ENCODE measurements at regions not wholly inside any gene's neighbourhood (a gene's known extent, or its start where the extent isn't known, plus 50 kb on each side); places are given as distances from the start of the nearest gene placed in this dataset.

DNA sequence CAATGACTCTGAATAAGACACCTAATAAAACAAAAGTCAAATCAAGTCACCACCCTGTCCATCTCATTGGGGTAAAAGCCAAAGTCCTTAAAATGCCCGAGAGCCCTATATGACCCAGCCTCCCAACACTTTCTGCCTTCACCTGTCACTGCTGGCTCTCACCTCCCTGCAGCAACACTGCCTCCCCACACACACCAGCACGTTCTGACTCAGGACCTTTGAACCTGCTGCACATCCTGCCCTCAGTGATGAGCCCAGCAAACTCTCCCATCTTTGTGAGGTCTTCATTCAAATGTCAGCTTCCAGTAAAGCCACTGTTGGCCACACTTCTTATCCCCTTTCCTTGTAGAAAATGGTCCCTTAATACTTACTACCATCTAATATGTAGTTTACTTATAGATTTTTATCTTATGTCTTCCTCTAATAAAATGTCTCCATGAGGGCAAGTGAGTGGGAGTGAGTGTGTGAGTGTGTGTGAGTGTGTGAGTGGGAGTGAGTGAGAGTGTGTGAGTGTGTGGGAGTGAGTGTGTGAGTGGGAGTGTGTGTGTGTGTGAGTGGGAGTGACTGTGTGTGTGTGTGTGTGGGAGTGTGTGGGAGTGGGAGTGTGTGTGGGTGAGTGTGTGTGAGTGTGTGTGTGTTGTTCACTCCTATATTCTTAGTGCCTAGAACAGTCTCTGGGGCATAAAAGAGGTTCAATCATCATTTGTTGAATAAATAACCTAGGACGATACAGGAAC, 504.7 kb downstream of the EIPR1 start:
- WGBS (ENCODE audit: insufficient coverage, insufficient read length): no CpG with 5 or more reads among the region's 3 CpGs
- no peaks in the 10 kb centered on the region for H3K27me3 ChIP-seq (ENCODE audit: control insufficient read depth, insufficient read depth, low read length)
- no peaks in the 10 kb centered on the region for H3K4me1 ChIP-seq (ENCODE audit: control insufficient read depth, insufficient read depth, low read length)
- H3K27ac ChIP-seq (ENCODE audit: low read length): no peak overlapping the region
- no peak overlapping the region for H3K4me3 ChIP-seq (ENCODE audit: low read length)
- no peak for DNase-seq (ENCODE audit: low read depth, low spot score)
- H3K36me3 ChIP-seq (ENCODE audit: control insufficient read depth, insufficient read depth, low read length): no peaks in the 10 kb centered on the region
- peaks cover 3% of the 10 kb centered on the region; the same call in 1 of the 2 replicates for H3K9me3 ChIP-seq (ENCODE audit: control insufficient read depth, insufficient read depth, low read length)

DNA sequence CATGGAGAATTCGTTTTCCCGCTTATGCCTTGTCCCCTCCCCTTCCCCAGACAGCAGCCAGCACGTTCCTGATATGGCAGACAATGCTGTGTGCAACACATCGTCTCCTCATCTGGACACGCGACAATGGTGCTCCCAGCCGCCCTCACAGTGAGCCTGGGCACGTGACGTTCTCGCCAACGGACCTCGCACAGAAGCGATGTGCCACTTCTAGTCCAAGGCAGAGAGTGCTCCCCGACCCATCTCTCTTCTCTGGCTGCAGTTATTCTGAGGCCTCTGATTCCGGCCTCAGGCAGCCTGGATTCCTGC, 505.4 kb downstream of the EIPR1 start:
- no peak overlapping the region for H3K4me3 ChIP-seq (ENCODE audit: low read length)
- no peaks in the 10 kb centered on the region for H3K9me3 ChIP-seq (ENCODE audit: control insufficient read depth, insufficient read depth, low read length)

DNA sequence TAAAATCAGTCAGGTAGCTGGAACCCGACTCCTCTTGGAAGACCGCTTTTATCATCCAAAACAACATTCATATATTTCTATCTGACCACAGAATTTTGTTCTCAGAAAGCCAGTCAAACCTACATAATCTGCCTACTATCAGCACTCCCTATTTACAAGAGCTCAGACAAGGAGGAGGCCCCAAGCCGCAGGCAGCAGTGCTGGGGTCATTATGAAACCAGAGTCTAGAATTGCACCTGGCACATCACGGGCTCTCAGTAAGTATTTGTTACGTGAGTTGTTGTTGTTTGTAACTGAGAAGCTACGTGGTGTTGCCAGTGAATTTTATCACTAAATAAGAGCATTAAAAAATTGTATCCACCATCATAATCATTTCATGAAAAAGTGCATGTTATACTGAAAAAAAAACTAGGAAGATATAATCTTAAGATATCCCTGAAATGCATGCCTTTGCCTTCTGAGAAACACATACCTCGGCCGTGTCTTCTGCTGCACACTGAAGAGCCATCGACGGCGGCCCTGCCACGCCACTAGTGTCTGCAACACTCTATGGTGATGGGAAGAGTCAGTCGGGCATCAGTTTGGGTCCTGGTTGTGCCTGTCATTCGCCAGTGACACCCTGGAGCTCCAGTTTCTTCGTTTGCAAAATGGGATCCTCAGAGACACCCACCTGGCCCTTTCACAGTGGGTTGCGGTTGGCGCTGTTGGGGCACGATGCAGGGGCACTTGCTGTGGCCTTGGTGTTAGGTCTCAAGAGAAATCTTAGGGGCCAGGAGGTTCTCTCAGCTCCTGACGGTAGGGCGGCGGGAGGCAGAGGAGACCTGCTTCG, 505.9 kb downstream of the EIPR1 start:
- no peak for DNase-seq (ENCODE audit: low read depth, low spot score)

More for the DNA sequence above, 505.4 kb downstream of the EIPR1 start:
- no peak for DNase-seq (ENCODE audit: low read depth, low spot score)
- no CpG with 5 or more reads among the region's 15 CpGs for WGBS (ENCODE audit: insufficient coverage, insufficient read length)
- H3K4me1 ChIP-seq (ENCODE audit: control insufficient read depth, insufficient read depth, low read length): no peaks in the 10 kb centered on the region
- H3K27ac ChIP-seq (ENCODE audit: low read length): no peak overlapping the region
- H3K27me3 ChIP-seq (ENCODE audit: control insufficient read depth, insufficient read depth, low read length): no peaks in the 10 kb centered on the region
- no peaks in the 10 kb centered on the region for H3K36me3 ChIP-seq (ENCODE audit: control insufficient read depth, insufficient read depth, low read length)

DNA sequence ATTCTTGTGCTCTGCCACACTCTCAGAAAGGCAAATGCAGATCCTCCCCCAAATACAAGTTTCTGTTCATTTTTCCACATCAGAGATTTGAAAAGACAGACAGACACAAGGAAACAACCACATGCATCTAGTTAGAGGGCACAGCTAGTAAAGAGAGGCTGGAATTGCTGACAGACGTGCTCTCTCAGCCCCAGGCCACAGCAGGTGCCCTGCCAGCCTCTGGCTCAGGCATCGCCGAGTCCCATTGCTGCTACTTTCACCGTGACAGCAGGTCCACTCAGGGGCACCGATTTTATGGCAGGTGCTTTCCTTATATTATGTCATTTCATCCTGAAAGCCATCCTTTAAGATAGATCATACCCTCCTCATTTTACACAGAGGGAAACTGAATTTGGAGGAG, 507.5 kb downstream of the EIPR1 start:
- no peaks in the 10 kb centered on the region for H3K4me1 ChIP-seq (ENCODE audit: control insufficient read depth, insufficient read depth, low read length)
- no peaks in the 10 kb centered on the region for H3K36me3 ChIP-seq (ENCODE audit: control insufficient read depth, insufficient read depth, low read length)
- no peak overlapping the region for H3K4me3 ChIP-seq (ENCODE audit: low read length)
- no peaks in the 10 kb centered on the region for H3K9me3 ChIP-seq (ENCODE audit: control insufficient read depth, insufficient read depth, low read length)
- WGBS (ENCODE audit: insufficient coverage, insufficient read length): no CpG with 5 or more reads among the region's 5 CpGs
- H3K27ac ChIP-seq (ENCODE audit: low read length): no peak overlapping the region
- no peaks in the 10 kb centered on the region for H3K27me3 ChIP-seq (ENCODE audit: control insufficient read depth, insufficient read depth, low read length)
- no peak for DNase-seq (ENCODE audit: low read depth, low spot score)

More for the DNA sequence above, 505.9 kb downstream of the EIPR1 start:
- no peaks in the 10 kb centered on the region for H3K4me1 ChIP-seq (ENCODE audit: control insufficient read depth, insufficient read depth, low read length)
- WGBS (ENCODE audit: insufficient coverage, insufficient read length): no CpG with 5 or more reads among the region's 22 CpGs
- no peaks in the 10 kb centered on the region for H3K36me3 ChIP-seq (ENCODE audit: control insufficient read depth, insufficient read depth, low read length)
- no peak overlapping the region for H3K27ac ChIP-seq (ENCODE audit: low read length)
- H3K9me3 ChIP-seq (ENCODE audit: control insufficient read depth, insufficient read depth, low read length): no peaks in the 10 kb centered on the region
- no peak overlapping the region for H3K4me3 ChIP-seq (ENCODE audit: low read length)
- H3K27me3 ChIP-seq (ENCODE audit: control insufficient read depth, insufficient read depth, low read length): no peaks in the 10 kb centered on the region

DNA sequence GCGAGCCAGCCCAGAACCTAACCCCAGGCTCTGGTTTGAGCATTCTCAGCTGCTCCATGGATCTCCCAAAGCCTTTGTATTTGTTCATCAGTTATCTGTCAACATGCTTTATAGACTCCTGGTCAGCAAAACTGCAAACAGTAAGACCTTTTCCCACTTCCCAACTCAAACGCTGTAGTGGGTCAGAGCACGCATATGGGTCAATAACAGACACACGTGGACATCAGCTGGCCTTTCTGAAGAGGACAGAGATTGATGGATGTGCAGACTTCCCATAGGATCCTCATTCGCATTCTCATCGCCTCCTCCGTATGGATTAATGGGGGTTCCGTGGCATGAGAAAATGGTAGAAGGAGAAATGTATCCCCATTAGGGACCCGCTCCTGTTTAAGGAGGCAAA, 508.1 kb downstream of the EIPR1 start:
- H3K27me3 ChIP-seq (ENCODE audit: control insufficient read depth, insufficient read depth, low read length): no peaks in the 10 kb centered on the region
- WGBS (ENCODE audit: insufficient coverage, insufficient read length): no CpG with 5 or more reads among the region's 9 CpGs
- H3K36me3 ChIP-seq (ENCODE audit: control insufficient read depth, insufficient read depth, low read length): no peaks in the 10 kb centered on the region

DNA sequence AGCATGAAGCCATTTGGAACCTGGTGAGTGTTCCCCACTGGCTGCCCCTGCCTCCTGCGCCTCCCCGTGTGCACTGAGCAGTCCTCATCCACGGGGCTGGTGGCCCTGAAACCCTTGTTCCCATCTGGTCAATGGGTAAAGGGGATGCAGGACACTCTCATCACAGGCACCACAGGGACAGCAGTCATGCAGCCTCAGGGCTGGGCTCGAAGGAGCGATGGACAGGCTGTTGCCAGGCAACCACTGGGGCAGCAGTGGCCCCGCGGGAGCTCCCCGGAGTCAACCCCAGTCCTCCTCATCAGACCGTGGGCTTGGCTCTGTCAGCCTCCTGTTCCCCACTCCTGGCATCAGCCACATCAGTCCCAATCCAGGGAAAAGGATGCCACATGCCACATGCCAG, 509.5 kb downstream of the EIPR1 start:
- H3K4me1 ChIP-seq (ENCODE audit: control insufficient read depth, insufficient read depth, low read length): no peaks in the 10 kb centered on the region; the same call in 1 of the 2 replicates
- H3K27ac ChIP-seq (ENCODE audit: low read length): no peak overlapping the region
- H3K36me3 ChIP-seq (ENCODE audit: control insufficient read depth, insufficient read depth, low read length): no peaks in the 10 kb centered on the region
- no CpG with 5 or more reads among the region's 9 CpGs for WGBS (ENCODE audit: insufficient coverage, insufficient read length)
- no peaks in the 10 kb centered on the region for H3K9me3 ChIP-seq (ENCODE audit: control insufficient read depth, insufficient read depth, low read length)
- H3K4me3 ChIP-seq (ENCODE audit: low read length): no peak overlapping the region
- no peaks in the 10 kb centered on the region for H3K27me3 ChIP-seq (ENCODE audit: control insufficient read depth, insufficient read depth, low read length)
- no peak for DNase-seq (ENCODE audit: low read depth, low spot score)

More for the DNA sequence above, 508.1 kb downstream of the EIPR1 start:
- H3K4me1 ChIP-seq (ENCODE audit: control insufficient read depth, insufficient read depth, low read length): no peaks in the 10 kb centered on the region; the same call in 1 of the 2 replicates
- H3K9me3 ChIP-seq (ENCODE audit: control insufficient read depth, insufficient read depth, low read length): no peaks in the 10 kb centered on the region
- DNase-seq (ENCODE audit: low read depth, low spot score): no peak
- H3K4me3 ChIP-seq (ENCODE audit: low read length): no peak overlapping the region
- H3K27ac ChIP-seq (ENCODE audit: low read length): no peak overlapping the region

DNA sequence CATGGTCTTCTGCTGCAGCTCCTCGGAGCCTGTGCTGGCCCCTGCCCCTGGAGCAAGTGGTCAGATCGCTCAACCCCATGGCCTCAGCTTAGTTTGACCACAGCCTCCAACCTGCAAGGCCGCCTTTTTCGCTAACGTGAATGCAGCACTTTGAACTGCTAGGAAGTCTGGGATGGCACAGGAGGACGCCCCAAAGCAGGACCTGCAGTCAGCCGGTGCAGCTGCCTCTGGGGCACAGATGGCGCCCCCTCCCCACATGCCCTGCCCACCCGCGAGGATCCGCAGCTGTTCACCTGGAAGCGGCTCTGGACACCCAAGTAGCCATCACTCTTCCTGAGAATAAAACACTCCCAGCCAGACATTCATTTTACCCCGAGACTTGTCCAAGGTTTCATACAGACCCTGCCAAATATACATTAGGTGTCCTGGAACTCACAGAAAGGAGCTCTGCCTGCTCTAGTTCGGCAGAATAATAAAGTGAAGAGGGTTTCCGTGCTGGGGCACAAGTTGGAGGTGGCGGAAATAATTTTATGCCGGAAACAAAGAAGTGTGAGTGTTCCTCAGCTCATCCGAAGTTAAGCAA, 510.1 kb downstream of the EIPR1 start:
- WGBS (ENCODE audit: insufficient coverage, insufficient read length): no CpG with 5 or more reads among the region's 18 CpGs
- DNase-seq (ENCODE audit: low read depth, low spot score): no peak
- Histone ChIP-seq H3K36me3 (ENCODE audit: control insufficient read depth, insufficient read depth, low read length) (no peaks in the 10 kb centered on the region), H3K27ac (ENCODE audit: low read length) (no peak overlapping the region), H3K4me3 (ENCODE audit: low read length) (no peak overlapping the region), H3K4me1 (ENCODE audit: control insufficient read depth, insufficient read depth, low read length) (no peaks in the 10 kb centered on the region; the same call in 1 of the 2 replicates), H3K27me3 (ENCODE audit: control insufficient read depth, insufficient read depth, low read length) (no peaks in the 10 kb centered on the region), H3K9me3 (ENCODE audit: control insufficient read depth, insufficient read depth, low read length) (no peaks in the 10 kb centered on the region)

DNA sequence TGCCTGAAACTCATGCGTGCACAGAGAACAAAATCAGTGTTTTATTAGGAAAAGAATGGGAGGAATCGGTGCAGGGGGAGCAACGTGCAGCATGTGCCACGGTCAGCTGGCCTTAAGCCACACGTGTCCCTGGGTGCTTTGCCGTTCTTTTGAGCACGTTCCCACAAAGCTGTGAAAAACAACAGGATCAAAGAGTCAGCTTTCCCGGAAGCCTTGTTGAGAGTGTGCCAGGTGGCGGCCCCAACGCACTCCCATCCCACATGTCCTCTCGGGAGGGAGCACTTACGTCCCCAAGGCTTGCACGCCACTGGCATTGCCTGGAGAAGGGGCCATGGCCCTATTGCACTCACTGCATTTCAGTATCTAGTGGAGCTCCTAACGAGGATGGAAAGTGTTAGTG, 511.2 kb downstream of the EIPR1 start:
- H3K9me3 ChIP-seq (ENCODE audit: control insufficient read depth, insufficient read depth, low read length): no peaks in the 10 kb centered on the region
- no CpG with 5 or more reads among the region's 14 CpGs for WGBS (ENCODE audit: insufficient coverage, insufficient read length)
- H3K4me1 ChIP-seq (ENCODE audit: control insufficient read depth, insufficient read depth, low read length): no peaks in the 10 kb centered on the region; the same call in 1 of the 2 replicates
- H3K27ac ChIP-seq (ENCODE audit: low read length): no peak overlapping the region
- H3K36me3 ChIP-seq (ENCODE audit: control insufficient read depth, insufficient read depth, low read length): no peaks in the 10 kb centered on the region
- DNase-seq (ENCODE audit: low read depth, low spot score): no peak
- no peak overlapping the region for H3K4me3 ChIP-seq (ENCODE audit: low read length)
- H3K27me3 ChIP-seq (ENCODE audit: control insufficient read depth, insufficient read depth, low read length): no peaks in the 10 kb centered on the region

DNA sequence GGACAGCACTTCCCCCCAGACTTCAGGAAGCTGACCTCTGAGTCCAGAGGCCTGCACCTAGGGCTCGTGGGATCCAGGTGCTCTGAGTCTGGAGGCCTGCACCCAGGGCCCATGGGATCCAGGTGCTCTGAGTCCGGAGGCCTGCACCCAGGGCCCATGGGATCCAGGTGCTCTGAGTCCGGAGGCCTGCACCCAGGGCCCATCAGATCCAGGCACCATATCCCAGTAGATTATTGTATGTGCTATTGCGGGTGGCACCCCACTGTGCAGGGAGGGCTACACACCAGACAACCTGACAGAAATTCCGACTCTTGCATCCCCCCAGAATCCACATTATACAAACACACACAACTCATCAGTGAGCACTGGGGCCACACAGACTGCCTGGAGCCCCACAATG, 515.2 kb downstream of the EIPR1 start:
- no CpG with 5 or more reads among the region's 5 CpGs for WGBS (ENCODE audit: insufficient coverage, insufficient read length)
- Histone ChIP-seq H3K36me3 (ENCODE audit: control insufficient read depth, insufficient read depth, low read length) (no peaks in the 10 kb centered on the region), H3K9me3 (ENCODE audit: control insufficient read depth, insufficient read depth, low read length) (no peaks in the 10 kb centered on the region), H3K27me3 (ENCODE audit: control insufficient read depth, insufficient read depth, low read length) (no peaks in the 10 kb centered on the region), H3K4me1 (ENCODE audit: control insufficient read depth, insufficient read depth, low read length) (no peaks in the 10 kb centered on the region; the same call in 1 of the 2 replicates), H3K27ac (ENCODE audit: low read length) (no peak overlapping the region), H3K4me3 (ENCODE audit: low read length) (no peak overlapping the region)
- DNase-seq (ENCODE audit: low read depth, low spot score): no peak

DNA sequence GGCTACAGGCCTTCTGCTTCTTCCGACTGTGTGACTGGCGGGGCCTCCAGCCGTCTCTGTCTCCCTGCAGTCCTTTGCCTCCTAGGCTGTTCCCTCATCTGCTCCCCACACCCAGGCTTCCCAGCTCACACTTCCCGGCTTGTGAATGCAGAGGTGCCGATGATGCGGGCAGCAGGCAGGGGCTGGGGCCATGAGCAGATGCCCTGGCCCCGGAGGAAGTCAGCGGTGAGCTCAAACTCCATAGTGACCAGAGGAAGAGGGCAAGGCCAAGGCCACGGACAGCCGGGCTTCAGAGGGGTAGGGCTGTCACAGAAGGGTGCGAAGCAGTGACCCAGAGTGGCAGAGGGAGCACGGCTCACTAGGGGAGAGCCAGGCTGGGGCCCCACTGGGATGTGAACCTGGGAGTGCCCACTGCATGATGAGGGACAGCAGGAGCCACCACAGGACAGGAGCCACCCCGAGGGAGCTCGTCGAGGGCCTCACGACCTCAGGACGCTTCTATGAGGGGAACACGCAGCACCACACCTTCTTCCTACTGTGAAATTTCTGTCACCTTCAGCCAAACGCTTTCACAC, 515.9 kb downstream of the EIPR1 start:
- H3K4me3 ChIP-seq (ENCODE audit: low read length): no peak overlapping the region
- H3K27ac ChIP-seq (ENCODE audit: low read length): no peak overlapping the region
- no peaks in the 10 kb centered on the region; the same call in 1 of the 2 replicates for H3K4me1 ChIP-seq (ENCODE audit: control insufficient read depth, insufficient read depth, low read length)
- H3K9me3 ChIP-seq (ENCODE audit: control insufficient read depth, insufficient read depth, low read length): no peaks in the 10 kb centered on the region
- DNase-seq (ENCODE audit: low read depth, low spot score): no peak
- no CpG with 5 or more reads among the region's 19 CpGs for WGBS (ENCODE audit: insufficient coverage, insufficient read length)
- no peaks in the 10 kb centered on the region for H3K36me3 ChIP-seq (ENCODE audit: control insufficient read depth, insufficient read depth, low read length)
- H3K27me3 ChIP-seq (ENCODE audit: control insufficient read depth, insufficient read depth, low read length): no peaks in the 10 kb centered on the region

Measured in iPS DF 6.9 (cell line).